GM19438 (cell line): ENCODE measurements at regions not wholly inside any gene's neighbourhood (a gene's known extent, or its start where the extent isn't known, plus 50 kb on each side); places are given as distances from the start of the nearest gene placed in this dataset.

Source experiments
- ATAC-seq: cut with Tn5 transposase; IDR thresholded peaks from one replicate; pipeline ENCODE4 v1.9.1; 2021; ENCODE audit warnings: low read depth; ENCODE audit not compliant: unreplicated experiment

DNA sequence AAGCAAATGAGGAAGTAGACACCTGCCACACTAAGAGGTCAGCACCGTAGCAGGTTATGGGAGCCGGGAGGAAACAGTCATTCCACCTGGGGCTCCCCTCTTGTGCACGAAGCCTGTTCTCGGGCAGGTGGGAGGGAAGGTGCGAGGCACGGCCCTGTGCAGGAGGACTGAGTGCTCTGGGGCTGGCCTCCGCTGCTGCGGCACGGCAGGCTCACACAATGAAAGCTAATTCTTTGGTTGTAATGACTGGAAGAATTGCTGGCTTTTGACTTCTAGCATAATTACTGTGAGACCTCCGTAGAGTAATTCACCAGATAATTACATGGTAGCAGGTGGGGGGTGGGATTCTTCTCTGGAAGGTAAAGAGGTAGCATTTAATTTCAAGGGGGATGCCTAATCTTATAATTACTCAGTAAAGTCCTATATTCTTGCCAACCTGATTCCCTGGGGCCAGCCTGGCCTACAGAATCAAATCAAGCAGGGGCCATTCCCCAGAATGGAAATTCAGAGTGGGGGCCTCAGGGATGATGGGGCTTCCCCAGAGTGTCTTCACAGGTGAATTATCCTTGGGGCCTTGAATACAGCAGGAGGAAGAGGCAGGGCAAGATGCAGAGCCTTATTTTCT, 129.1 kb downstream of the TPRA1 start:
- no peak for ATAC-seq

DNA sequence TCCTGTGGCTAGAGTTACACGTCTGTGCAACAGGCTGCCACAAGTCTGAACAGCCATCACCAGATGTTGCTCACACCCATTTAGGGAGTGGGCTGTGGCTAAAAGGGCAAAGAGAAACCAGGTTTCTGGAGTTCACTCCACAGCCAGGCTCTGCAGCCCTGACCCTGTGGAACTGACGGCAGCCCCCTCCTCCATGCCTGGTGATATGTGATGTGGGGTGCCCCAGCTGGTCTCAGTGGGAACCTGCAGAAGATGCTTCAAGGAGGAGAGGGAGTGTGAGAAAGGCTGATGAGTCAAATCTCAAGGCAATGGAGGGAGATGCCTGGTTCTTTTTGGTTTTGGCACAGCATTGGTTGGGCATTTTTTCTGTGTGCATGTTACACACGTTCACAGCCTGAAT, 130.6 kb downstream of the TPRA1 start:
- ATAC-seq = no peak

DNA sequence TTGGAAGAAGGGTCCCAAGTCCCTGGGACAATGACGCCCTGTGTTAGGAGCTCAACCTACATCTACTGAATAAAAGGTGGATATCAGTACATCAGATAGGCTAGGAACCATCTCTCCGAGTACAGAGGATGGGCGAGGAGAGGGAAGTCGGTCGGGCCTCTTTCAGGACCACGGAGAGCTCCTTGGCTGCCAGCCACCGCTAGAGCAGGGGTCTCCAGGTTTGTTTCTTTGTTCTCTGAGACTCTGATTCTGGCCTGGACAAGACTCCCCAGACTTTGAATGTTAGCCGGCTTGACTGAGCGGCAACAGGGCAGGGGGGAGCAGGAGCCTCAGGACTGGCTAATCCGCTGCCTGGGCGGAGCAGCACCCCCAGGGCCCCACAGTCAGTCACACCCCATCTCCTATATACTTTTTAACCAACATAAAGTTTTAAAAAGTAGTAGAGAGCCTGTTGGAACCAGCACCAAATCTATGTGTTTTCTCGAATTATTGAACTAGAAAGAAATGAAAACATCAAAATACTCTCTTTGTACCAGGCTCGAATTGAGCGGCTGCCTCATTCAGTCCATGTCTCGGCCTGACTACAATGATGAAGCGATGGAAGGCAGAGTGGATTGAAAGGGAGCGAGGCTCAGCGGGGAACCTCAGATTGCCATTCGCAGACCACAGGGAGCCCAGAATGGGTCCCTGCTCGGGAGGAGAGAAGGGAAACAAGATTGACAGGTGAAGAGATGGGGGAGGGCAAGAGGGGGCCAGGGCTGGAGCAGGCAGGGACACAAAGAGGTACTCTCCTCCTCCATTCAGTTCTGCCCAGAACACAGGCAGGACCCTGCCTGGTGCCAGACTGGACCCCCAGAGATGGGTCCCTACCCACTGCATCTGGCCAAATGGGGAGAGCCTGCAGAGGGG, 131.6 kb downstream of the TPRA1 start:
- ATAC-seq = no peak

DNA sequence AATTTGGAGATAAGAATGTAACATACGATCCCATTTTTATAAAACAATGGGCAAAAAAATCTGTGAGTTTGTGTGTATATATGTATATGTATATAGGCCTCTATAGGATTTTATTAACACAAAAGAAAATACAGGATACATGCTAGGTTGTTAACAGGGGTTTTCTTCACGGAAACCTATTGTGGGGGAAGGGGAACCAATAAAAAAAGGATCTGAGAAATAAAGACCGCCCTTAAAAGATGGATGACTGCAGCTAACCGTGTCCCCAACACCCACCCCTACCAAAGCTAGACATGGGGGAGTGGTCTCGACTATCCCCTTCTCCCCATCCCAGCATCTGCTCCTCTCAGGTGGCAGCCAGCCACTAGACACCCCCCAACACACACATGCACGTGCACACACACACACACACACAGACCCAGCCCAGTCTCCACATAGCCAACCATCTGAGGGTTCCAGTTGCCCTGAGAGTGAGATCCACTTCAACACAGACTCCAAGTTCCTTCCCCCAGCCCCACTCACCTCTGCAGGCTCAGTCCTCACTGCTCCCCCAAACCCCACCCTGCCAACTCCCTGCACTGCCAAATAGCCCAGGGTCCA, 132.9 kb downstream of the TPRA1 start:
- no peak for ATAC-seq

DNA sequence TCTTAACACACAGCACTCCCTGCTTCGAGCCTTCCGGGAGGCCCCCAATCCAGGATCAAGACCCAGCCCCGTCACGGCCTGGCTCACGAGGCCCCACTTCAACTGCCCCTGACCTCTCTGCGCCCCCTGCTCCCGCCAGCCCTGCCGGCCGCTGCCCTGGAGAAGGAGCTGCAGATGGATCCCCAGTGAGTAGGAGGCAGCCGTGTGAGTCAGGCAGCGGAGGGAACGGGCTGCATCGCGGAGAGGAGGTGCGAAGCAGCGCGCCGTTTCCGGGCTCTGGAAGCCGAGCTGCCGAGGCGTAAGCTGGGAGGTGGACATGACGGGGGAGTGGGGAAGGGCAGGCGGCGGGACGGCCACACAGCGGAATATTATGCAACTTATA, 133.4 kb downstream of the TPRA1 start:
- ATAC-seq = no peak

DNA sequence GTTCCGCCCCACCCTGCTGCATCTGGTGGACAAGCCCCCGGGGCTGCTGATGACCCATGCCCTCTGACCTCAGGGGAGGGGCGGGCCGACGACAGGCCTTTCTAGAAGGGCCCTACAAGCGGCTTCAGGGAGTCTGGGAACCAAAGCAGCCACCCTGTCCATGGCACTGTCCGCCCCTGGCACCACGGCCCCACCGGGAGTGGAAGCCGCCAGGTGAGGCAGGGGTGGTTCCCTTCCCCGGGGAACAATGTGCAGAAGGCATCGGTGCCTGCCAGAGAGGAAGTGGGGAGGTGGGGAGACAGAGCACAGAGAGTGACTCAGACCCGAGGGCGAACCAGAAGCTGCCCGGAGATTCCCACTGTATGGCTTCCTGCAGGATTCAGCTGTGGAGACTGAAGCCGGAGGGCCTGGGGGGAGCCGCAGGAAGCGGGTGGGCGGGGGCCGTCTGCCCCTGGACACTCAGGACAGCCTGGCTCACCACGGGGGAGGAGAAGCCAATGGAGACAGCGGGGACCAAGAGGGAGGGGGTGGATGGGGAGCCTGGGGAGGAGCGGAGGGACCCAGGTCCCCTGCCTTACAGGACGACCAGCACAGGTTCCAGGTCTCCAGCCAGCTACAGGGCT, 134.0 kb downstream of the TPRA1 start:
- no peak for ATAC-seq

DNA sequence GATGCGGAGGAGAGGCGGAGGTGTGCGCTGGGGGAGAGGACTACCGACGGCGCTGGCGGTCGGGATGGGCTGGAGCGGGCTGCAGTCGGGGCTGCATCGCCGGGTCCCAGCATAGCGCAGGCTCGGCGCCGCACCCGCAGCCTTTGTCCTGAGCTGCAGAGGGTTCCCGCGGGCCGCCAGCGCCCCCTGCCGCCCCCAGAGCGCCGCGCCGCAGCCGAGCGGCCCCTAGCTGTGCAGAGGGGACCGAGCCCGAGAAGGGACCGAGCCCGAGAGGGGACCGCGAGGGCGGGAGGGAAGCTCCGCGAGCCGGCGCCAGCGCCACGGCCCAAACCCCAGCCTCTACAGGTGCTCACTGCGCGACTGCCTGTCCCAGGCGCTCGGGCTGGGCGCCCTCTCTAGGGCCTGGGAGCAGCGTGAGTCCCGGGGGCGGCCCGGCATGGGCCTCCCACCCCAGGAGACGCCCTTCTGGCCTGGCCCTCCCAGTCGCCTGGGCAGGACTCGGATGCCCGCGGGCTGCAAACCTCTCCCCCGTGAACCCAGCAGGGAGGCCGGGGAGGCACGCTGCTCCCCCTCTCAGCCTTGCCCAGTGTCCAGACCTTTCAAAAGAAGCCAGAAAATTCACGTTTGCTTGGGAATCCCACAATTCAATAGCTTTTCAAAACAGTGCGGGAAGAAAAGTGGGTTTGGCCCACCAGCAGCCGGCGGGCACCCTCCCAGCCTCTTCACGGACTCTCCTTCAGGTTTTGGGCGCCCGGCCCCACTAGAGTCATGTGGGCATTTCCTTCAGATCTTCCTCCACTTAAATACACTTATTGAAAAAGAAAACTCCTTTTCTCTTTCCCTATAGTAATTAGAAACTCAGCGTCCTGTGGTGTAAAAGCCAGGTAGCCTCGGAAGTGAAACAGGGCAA, 134.7 kb downstream of the TPRA1 start:
- peak; percentile 74 for ATAC-seq

DNA sequence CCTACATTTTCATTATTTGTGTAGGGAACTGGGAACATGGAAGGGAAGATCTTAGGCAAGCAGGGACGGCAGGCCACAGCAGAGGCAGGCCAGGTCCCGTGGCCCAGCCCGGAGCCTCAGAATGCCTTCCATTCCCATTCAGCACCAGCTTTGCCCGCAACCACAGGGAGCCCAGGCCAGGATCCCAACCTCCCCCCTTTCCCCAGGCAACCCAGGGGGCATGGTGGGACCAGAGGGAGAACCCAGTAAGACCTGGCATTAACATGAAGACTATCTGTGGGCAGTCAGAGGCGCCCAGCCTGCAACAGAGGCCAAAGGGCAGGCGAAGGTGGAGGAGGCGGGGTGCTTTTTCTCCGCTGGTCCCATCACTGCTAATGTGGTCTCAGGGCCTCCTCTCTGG, 135.6 kb downstream of the TPRA1 start:
- ATAC-seq = no peak

DNA sequence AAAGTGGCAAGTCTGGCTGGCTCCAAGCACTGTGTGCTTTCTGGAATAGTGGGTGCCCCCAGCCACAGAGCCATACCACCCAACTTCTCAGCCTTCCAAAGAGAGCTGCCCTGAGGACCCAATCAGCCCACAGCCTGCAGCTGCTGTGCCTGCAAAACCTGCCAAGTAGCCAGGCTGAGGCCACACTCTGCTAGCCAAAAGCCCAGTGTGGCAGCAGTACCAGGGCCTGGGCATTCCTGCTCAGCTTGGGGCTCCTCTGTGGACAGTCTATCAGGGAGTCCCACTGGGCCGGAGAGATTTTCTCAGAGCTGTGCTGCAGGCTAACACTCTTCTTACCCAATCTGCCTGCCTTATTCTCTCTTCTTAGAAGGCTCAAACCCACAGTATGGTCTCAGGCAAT, 136.5 kb downstream of the TPRA1 start:
- ATAC-seq = no peak

DNA sequence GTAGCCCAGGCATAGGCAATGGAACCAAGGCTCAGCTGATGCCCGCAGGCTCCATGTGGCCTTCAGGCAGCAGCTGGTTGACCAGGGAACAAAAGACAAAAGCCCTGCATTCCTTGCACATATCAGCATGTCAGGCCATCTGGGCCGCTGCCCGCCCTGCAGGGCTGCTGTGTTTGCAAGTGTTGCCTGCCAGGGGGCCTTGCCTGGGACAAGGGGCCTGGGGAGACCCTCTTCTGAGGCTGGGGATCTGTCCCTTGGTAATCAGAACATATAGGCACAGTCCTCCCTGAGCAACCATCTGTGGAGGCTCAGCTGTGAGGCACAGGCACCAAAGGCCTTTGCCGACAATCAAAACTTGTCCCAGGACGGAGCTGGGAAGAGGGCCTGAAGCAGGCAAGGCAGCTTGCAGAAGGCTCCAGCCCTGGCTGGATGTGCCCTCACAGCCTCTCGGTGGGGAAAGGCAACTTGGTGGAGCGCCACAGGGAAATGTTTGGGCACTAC, 138.2 kb downstream of the TPRA1 start:
- ATAC-seq = no peak

DNA sequence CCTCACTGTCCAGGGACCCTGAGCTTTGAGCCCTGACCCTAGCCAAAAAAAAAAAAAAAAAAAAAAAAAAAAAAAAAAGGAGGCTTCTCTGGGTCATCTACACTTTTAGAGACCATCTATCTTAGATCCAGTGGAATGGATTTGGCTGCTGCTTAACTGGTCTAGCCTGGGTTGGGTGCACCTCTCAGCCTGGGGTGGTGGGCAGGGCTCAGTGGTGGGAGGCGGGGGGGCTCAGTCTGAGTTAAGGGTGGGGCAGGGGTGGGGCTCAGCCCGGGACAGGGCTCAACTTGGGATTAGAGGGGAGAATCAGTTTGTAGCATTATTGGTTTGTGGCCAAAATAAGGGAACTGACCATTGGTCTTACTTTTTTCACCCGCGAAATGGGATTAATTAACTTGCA, 139.2 kb downstream of the TPRA1 start:
- no peak for ATAC-seq

DNA sequence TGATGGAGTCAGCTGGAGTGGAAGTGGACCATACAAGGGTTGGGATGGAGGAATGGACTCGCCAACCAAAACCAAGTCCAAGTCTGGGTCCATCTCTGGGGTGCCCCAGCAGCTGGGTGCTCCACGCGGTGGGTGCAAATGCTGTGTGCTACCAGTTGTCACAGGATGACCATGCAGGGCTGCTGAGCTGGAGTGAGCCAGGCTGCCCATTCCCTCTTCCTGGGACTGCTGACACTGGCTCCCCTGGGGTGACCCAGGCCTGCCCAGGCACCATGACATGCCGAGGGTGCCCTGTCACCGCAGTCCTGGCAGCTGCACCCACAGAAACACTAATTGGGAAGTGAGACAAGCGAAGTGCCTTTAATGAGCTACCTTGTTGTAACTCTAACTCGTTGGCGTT, 140.2 kb downstream of the TPRA1 start:
- ATAC-seq = no peak

DNA sequence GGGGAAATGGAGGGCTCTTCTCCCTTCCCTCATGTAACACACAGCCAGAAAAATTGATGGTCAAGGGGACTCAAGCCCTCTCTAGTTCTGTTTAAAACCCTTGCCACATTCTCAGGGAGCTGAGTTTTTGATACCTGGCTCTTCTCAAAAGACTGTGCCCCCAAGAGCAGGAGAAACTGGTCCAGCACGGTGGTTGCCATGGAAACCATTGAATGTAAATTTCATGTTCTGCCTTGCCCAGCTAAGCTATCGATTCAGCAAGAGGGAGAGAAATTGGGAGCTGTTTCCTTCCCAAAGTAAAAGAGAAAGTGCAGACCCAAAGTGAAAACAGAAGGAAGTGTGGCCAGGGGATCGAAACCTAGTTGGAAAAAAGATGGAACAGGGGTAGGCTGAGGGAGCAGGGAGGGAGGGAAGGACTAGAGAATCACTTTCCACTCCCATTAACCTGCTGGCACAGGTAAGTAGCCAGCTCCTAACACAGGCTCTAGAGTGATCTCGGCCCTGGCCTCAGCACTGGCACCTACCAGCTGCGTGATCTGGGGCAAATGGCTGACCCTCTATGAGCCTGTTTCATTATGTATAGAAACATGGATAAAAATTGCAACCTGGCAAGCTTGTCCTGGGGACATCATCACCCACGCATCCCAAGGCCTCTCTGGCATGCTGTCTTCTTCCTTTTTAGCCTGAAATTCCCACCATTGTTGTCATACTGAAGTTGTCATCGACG, 140.9 kb downstream of the TPRA1 start:
- ATAC-seq = no peak

DNA sequence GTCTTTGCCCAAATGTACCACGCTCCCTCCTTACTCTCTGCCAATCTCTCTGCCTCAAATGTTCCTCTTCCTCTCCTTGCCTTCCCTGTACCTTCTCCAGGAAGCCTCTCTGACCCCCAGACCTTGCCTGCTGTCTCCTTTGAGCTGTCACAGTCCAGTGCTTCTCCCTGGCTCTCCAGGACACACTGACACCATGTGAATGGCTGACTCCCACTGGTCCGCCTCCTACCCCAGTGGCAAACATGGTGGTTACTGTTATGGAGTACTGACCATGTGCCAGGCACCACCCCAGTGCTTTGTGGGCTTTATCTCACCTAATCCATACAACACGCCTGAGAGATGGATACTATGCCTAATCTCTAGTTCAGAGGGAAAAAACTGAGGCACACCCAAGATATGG, 141.9 kb downstream of the TPRA1 start:
- ATAC-seq = no peak

DNA sequence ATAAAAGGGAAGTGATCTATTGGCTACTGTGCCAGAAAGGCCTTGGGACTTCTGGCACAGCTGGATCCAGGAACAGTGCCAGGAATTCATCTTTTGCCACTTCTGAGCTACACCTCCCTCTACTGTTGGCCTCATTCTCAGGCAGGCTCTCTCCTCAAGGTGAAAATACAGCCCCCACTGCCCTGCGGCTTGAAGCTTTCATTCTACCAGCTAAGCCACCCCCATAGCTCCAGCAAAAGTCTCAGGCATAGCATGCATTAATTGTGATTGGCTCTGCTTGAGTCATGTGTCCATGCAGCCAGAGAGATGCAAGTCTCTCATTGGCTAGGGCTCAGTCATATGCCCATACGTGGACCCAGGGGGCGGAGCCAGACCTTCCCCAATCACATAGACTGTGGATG, 142.4 kb downstream of the TPRA1 start:
- no peak for ATAC-seq

DNA sequence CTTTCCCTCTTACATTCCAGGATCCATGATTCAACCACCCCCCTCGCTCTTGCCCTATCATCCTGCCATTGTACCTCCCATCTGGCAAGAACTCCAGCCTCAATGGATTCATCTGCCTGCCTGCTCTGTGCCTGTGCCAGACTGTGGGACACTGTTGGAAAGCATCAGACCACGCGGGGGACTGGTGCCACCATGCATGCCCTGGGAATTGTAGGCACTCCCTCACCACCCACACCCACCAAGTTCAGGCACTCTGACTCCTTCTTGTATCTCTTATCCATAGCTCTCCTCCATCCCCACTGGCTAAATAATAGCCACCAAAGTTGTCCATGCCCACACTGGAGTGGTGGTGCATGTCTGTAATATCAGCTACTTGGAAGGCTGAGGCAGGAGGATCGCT, 143.8 kb downstream of the TPRA1 start:
- no peak for ATAC-seq

DNA sequence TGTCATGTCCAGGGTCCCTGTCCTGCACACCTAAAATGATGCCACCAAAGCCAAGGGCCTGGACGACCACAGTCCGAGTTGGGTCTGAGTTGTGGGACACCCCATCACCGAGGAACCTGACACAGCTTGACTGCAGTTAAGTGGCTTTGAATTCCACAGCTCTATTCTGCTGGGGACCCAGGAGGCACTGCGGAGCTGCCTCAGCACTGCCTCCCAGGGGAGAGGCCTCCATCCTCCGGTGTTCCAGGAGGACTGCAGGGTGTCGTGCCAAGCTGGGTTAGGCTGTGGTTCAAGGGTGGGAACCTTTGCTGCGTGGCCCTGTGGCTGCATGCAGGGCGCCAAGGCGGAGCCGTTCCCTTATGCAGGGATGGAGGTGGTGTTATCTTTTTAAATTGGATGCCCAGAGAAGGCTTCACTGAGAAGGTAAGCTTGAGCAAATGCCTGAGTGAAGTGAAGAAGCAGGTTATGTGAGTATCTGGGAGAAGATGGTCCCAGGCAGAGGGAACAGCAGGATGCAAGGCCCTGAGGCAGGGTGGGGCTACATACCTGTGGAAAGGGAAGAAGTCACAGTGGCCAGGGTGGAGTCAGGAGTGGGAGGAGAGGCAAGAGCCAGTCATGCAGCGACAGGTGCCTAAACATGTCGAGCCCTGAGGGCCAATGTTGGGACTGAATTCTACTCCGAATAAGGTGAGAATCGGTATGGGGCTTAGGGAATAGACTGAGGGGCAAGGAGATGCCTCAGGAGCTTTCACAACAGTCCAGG, 144.8 kb downstream of the TPRA1 start:
- ATAC-seq = no peak

DNA sequence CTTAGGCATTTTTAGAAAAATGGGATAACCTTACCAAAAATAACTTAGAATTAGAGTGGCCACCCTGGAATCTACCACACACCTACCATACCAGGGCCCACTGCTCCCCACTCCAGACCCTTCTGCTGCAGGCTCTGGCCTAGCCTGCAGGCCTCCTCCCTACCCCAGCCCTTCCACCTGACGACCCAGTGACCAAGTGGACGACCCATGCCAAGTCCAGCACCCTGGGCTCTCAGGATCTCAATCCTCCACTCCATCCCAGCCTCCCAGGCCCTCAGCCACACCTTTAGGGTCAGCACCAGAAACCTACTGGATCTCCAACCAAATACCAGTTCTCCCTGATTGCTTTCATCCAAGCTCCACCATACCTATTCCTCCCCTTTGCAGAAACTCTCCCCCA, 145.8 kb downstream of the TPRA1 start:
- no peak for ATAC-seq
